ENCODE measurements at regions not wholly inside any gene's neighbourhood (a gene's known extent, or its start where the extent isn't known, plus 50 kb on each side); places are given as distances from the start of the nearest gene placed in this dataset.

- TF ChIP-seq GATA2 (IDR thresholded peaks at IDR 0.05; ENCODE audit: low read depth, low read length): no peak
- no peak for TF ChIP-seq GATA3 (IDR thresholded peaks at IDR 0.05; ENCODE audit: low read depth, low read length)
These were observed 276.0 kb downstream of the C4orf33 start for GRCh38 chr4:129371926-129372325.
